Caco-2 (cell line): ENCODE measurements at regions not wholly inside any gene's neighbourhood (a gene's known extent, or its start where the extent isn't known, plus 50 kb on each side); places are given as distances from the start of the nearest gene placed in this dataset.

Experiments used
- BruUV-seq: library from RNA; stranded (reverse); fragments of 400-500 nt; replicated peaks from 2 replicates; lab custom pipeline; 2021; lab: Mats Ljungman, UMichigan
- CTCF ChIA-PET: fragments of 300-600 bp; sonication (Branson Sonifier 250); formaldehyde crosslinking; loops from one replicate; lab custom pipeline; 2022; ENCODE audit warnings: antibody characterized with exemption; lab: Charles Lee
- POLR2A ChIA-PET: fragments of 300-600 bp; sonication (Branson Sonifier 250); formaldehyde crosslinking; loops from one replicate; lab custom pipeline; 2022; ENCODE audit warnings: antibody characterized with exemption; lab: Charles Lee
- DNase-seq, 2 experiments: peaks; one replicate each; pipeline versions ENCODE4 v3.0.0 to v3.0.0-alpha.2; 2020 to 2022
- H3K27me3 ChIP-seq: replicated peaks from 2 replicates; pipeline ENCODE4 v1.6.0; 2011; ENCODE audit warnings: low read length; ENCODE audit not compliant: control insufficient read depth, insufficient read depth
- H3K36me3 ChIP-seq: 2 replicates; pipeline ENCODE4 v1.5.1; 2011; ENCODE audit warnings: low read length; ENCODE audit not compliant: control insufficient read depth, insufficient read depth
- H3K4me1 ChIP-seq: fragments of 250-450 bp; sonication (Bioruptor Pico); 2 replicates; pipeline ENCODE4 v1.5.1; 2020; ENCODE audit warnings: mild to moderate bottlenecking
- H3K4me3 ChIP-seq: 2 replicates; pipeline ENCODE4 v1.5.1; 2011; ENCODE audit warnings: low read depth, mild to moderate bottlenecking, control low read depth, low read length
- H3K9me3 ChIP-seq: fragments of 250-450 bp; sonication (Bioruptor Pico); 2 replicates; pipeline ENCODE4 v1.5.1; 2020; ENCODE audit warnings: mild to moderate bottlenecking, moderate library complexity
- H3K27ac Mint-ChIP-seq: one replicate; pipeline ENCODE4 v1.8.0; 2022; ENCODE audit warnings: mixed read lengths; ENCODE audit not compliant: unreplicated experiment
- H3K27me3 Mint-ChIP-seq: one replicate; pipeline ENCODE4 v1.8.0; 2022; ENCODE audit warnings: mixed read lengths; ENCODE audit not compliant: insufficient read depth, unreplicated experiment
- H3K36me3 Mint-ChIP-seq: one replicate; pipeline ENCODE4 v1.8.0; 2022; ENCODE audit warnings: mild to moderate bottlenecking, mixed read lengths; ENCODE audit not compliant: insufficient read depth, unreplicated experiment
- H3K4me1 Mint-ChIP-seq: one replicate; pipeline ENCODE4 v1.8.0; 2022; ENCODE audit warnings: low read depth, mixed read lengths; ENCODE audit not compliant: unreplicated experiment
- H3K4me3 Mint-ChIP-seq: one replicate; pipeline ENCODE4 v1.8.0; 2022; ENCODE audit warnings: mild to moderate bottlenecking, moderate library complexity, mixed read lengths; ENCODE audit not compliant: unreplicated experiment
- H3K9me3 Mint-ChIP-seq: one replicate; pipeline ENCODE4 v1.8.0; 2022; ENCODE audit warnings: mixed read lengths; ENCODE audit not compliant: unreplicated experiment
- CTCF ChIP-seq, 2 experiments: fragments of 200-600 bp in 1 of 2; IDR thresholded peaks; 1 replicate in 1 of 2; 2 replicates in 1 of 2; pipeline versions ENCODE4 v1.5.1 to v1.8.0; 2011 to 2022; ENCODE audit warnings: antibody characterized with exemption in 1 of 2, control low read depth in 1 of 2, inconsistent platforms in 1 of 2, low read depth in 1 of 2, low read length in 1 of 2, mild to moderate bottlenecking in 1 of 2, moderate library complexity in 1 of 2; ENCODE audit not compliant: insufficient read depth in 1 of 2, severe bottlenecking in 1 of 2, unreplicated experiment in 1 of 2
- intact Hi-C: fragments of 100-400 bp; cut with micrococcal nuclease; formaldehyde crosslinking; loops from one replicate; pipeline ENCODE4 v1.10.0; 2022; ENCODE audit not compliant: unreplicated experiment

DNA sequence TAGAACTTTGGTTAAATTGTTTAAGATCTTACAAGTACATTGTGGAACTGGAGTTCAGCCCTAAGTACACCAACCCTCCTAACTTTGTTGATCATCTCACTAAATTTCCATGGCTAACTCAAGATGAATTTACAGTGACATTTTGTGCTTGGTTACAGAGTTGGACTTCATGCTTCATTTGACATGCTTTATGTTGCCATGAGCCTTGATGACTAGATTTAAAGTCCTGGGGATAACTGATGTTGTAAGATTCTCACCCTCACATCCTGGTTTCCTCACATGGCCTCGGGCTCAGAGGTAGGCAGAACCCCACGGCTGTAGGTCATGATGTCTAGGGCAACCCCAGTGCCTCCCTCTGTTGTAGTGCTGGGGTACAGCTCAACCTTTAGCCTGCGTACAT, 397.2 kb upstream of the IGFBP3 start:
- intact Hi-C loops: no loop called here
- TF ChIP-seq CTCF (IDR thresholded peaks at IDR 0.05; ENCODE audit: insufficient read depth in 1 of 2, low read depth in 1 of 2, low read length in 1 of 2, severe bottlenecking in 1 of 2, unreplicated experiment in 1 of 2): no peak
- ChIA-PET CTCF (no interaction called here), POLR2A (no interaction called here)
- Histone ChIP-seq H3K36me3 (no peaks in the 10 kb centered on the region), H3K4me3 (no peak overlapping the region), H3K9me3 (no peaks in the 10 kb centered on the region; the same call in 1 of the 2 replicates), H3K27me3 (no peaks in the 10 kb centered on the region), H3K4me1 (0 out of 2 replicates have a peak, but pooled peaks cover 3% of the 10 kb centered on the region)
- Mint-ChIP-seq H3K4me1 (no peaks in the 10 kb centered on the region), H3K4me3 (no peak overlapping the region), H3K36me3 (no peaks in the 10 kb centered on the region), H3K27me3 (peaks cover 3% of the 10 kb centered on the region), H3K9me3 (no peaks in the 10 kb centered on the region), H3K27ac (no peak overlapping the region)
- no peak for DNase-seq
- no TSS peak for BruUV-seq

GRCh38 chr7:46317256-46317655, 396.2 kb upstream of the IGFBP3 start:
- no peak for DNase-seq
- Mint-ChIP-seq H3K4me1 (no peaks in the 10 kb centered on the region), H3K4me3 (no peak overlapping the region), H3K27me3 (peaks cover 3% of the 10 kb centered on the region), H3K9me3 (no peaks in the 10 kb centered on the region), H3K36me3 (no peaks in the 10 kb centered on the region), H3K27ac (no peak overlapping the region)
- CTCF ChIA-PET: no interaction called here
- Histone ChIP-seq H3K9me3 (no peaks in the 10 kb centered on the region; the same call in 1 of the 2 replicates), H3K36me3 (no peaks in the 10 kb centered on the region), H3K4me3 (no peak overlapping the region), H3K4me1 (0 out of 2 replicates have a peak, but pooled peaks cover 3% of the 10 kb centered on the region), H3K27me3 (no peaks in the 10 kb centered on the region)
- no TSS peak for BruUV-seq
- intact Hi-C loops: no loop called here
- no peak for TF ChIP-seq CTCF (IDR thresholded peaks at IDR 0.05; ENCODE audit: insufficient read depth in 1 of 2, low read depth in 1 of 2, low read length in 1 of 2, severe bottlenecking in 1 of 2, unreplicated experiment in 1 of 2)
- POLR2A ChIA-PET: no interaction called here

- intact Hi-C loops: no loop called here
- Histone ChIP-seq H3K36me3 (no peaks in the 10 kb centered on the region), H3K9me3 (no peaks in the 10 kb centered on the region; the same call in 1 of the 2 replicates), H3K4me3 (no peak overlapping the region), H3K27me3 (no peaks in the 10 kb centered on the region), H3K4me1 (no peaks in the 10 kb centered on the region)
- H3K36me3 Mint-ChIP-seq: no peaks in the 10 kb centered on the region
- no peak overlapping the region for H3K27ac Mint-ChIP-seq
- BruUV-seq: no TSS peak
- ChIA-PET POLR2A (no interaction called here), CTCF (no interaction called here)
- H3K4me1 Mint-ChIP-seq: no peaks in the 10 kb centered on the region
- no peak overlapping the region for H3K4me3 Mint-ChIP-seq
- DNase-seq: no peak
- H3K27me3 Mint-ChIP-seq: peaks cover 3% of the 10 kb centered on the region
- H3K9me3 Mint-ChIP-seq: no peaks in the 10 kb centered on the region
- no peak for TF ChIP-seq CTCF (IDR thresholded peaks at IDR 0.05; ENCODE audit: insufficient read depth in 1 of 2, low read depth in 1 of 2, low read length in 1 of 2, severe bottlenecking in 1 of 2, unreplicated experiment in 1 of 2)
These were observed 394.8 kb upstream of the IGFBP3 start for GRCh38 chr7:46315891-46316290.
